A549 (cell line): ENCODE measurements at regions not wholly inside any gene's neighbourhood (a gene's known extent, or its start where the extent isn't known, plus 50 kb on each side); places are given as distances from the start of the nearest gene placed in this dataset.

Source experiments
- ATAC-seq, 2 experiments: fragments of 200-7000 bp in 1 of 2; fragments of >200 bp in 1 of 2; cut with Nextera tagmentation in 1 of 2; cut with Tn5 transposase in 1 of 2; 3 replicates each; pipeline versions ENCODE4 v1.8.0 to v1.9.1; 2018 to 2020; ENCODE audit warnings: mild to moderate bottlenecking in 1 of 2, moderate library complexity in 1 of 2
- CTCF ChIA-PET: fragments of 300-600 bp; sonication (Branson Sonifier 250); formaldehyde crosslinking; extraction: SDS; loops from one replicate; lab custom pipeline; 2021; ENCODE audit warnings: antibody characterized with exemption, inconsistent platforms; lab: Yijun Ruan, JAX
- POLR2A ChIA-PET: fragments of 350-600 bp; formaldehyde crosslinking; extraction: SDS; loops from one replicate; lab custom pipeline; 2021; ENCODE audit warnings: antibody characterized with exemption, inconsistent platforms; lab: Yijun Ruan, JAX
- DNase-seq, 2 experiments: peaks; one replicate each; pipeline versions ENCODE4 v3.0.0 to v3.0.0-alpha.2; 2011 to 2016; ENCODE audit warnings: low read depth in 1 of 2, low spot score in 1 of 2
- FAIRE-seq: peaks from 2 replicates; lab custom pipeline; 2011; peaks lifted over from hg19 to GRCh38; lab: Jason Lieb, UNC
- H3K27ac ChIP-seq, 2 experiments: fragments of >200 bp; sonication (Bioruptor Twin); formaldehyde crosslinking; 3 replicates each; pipeline ENCODE4 v1.5.1; 2016 to 2017
- H3K4me1 ChIP-seq: fragments of >200 bp; sonication (Bioruptor Twin); formaldehyde crosslinking; 3 replicates; pipeline ENCODE4 v1.6.1; 2016
- H3K4me2 ChIP-seq: fragments of >200 bp; sonication (Bioruptor Twin); formaldehyde crosslinking; 3 replicates; pipeline ENCODE4 v1.6.1; 2016
- H3K4me3 ChIP-seq: fragments of >200 bp; sonication (Bioruptor Twin); formaldehyde crosslinking; 3 replicates; pipeline ENCODE4 v1.5.1; 2016
- H3K9me3 ChIP-seq: fragments of >200 bp; sonication (Bioruptor Twin); formaldehyde crosslinking; 3 replicates; pipeline ENCODE4 v1.6.1; 2016
- BHLHE40 ChIP-seq: IDR thresholded peaks from 2 replicates; pipeline ENCODE4 v1.6.1; 2012; ENCODE audit warnings: low read depth, low read length, inconsistent platforms
- CBX8 ChIP-seq: fragments of 200-600 bp; sonication (generic); IDR thresholded peaks from 2 replicates; pipeline ENCODE4 v1.6.1; 2016
- CEBPB ChIP-seq, 2 experiments: fragments of >200 bp in 1 of 2; sonication (Bioruptor Twin) in 1 of 2; formaldehyde crosslinking in 1 of 2; IDR thresholded peaks; 2 replicates each; pipeline ENCODE4 v1.6.1; 2012 to 2016
- CHD4 ChIP-seq: fragments of 200-600 bp; sonication (generic); IDR thresholded peaks from 2 replicates; pipeline ENCODE4 v1.6.1; 2016; ENCODE audit warnings: antibody characterized with exemption, mild to moderate bottlenecking, borderline replicate concordance
- EP300 ChIP-seq, 2 experiments: fragments of >200 bp; sonication (Bioruptor Twin); formaldehyde crosslinking; IDR thresholded peaks; 2 replicates in 1 of 2; 3 replicates in 1 of 2; pipeline ENCODE4 v1.6.1; 2016 to 2017
- FOSB ChIP-seq: fragments of 250-450 bp; sonication (Bioruptor Pico); IDR thresholded peaks from 2 replicates; pipeline ENCODE4 v1.5.0; 2020; ENCODE audit warnings: mild to moderate bottlenecking, moderate library complexity
- HDAC2 ChIP-seq: fragments of 200-600 bp; sonication (generic); IDR thresholded peaks from 2 replicates; pipeline ENCODE4 v1.6.1; 2016
- HEYL ChIP-seq: fragments of 250-450 bp; sonication (Bioruptor Pico); IDR thresholded peaks from 2 replicates; pipeline ENCODE4 v1.8.0; 2021; ENCODE audit warnings: mild to moderate bottlenecking, moderate library complexity
- HOXA7 ChIP-seq: fragments of 250-450 bp; sonication (Bioruptor Pico); IDR thresholded peaks from 2 replicates; pipeline ENCODE4 v1.5.0; 2020; ENCODE audit warnings: mild to moderate bottlenecking, moderate library complexity
- HOXB13 ChIP-seq: fragments of 250-450 bp; sonication (Bioruptor Pico); IDR thresholded peaks from 2 replicates; pipeline ENCODE4 v1.5.0; 2020; ENCODE audit warnings: low read depth, mild to moderate bottlenecking, moderate library complexity
- HOXB5 ChIP-seq: fragments of 250-450 bp; sonication (Bioruptor Pico); IDR thresholded peaks from 2 replicates; pipeline ENCODE4 v1.5.0; 2020; ENCODE audit warnings: mild to moderate bottlenecking, moderate library complexity
- MAZ ChIP-seq: fragments of 150-350 bp; IDR thresholded peaks from 2 replicates; pipeline ENCODE4 v1.6.1; 2014; ENCODE audit warnings: antibody characterized with exemption, low read depth, low read length, borderline replicate concordance
- NFE2L2 ChIP-seq: fragments of 150-350 bp; conservative IDR thresholded peaks from 2 replicates; pipeline ENCODE4 v1.6.1; 2014; ENCODE audit warnings: low read length
- NPAS2 ChIP-seq: fragments of 250-450 bp; sonication (Bioruptor Pico); IDR thresholded peaks from 2 replicates; pipeline ENCODE4 v1.8.0; 2022; ENCODE audit warnings: mild to moderate bottlenecking, moderate library complexity, borderline replicate concordance
- POLR2AphosphoS2 ChIP-seq: conservative IDR thresholded peaks from 2 replicates; pipeline ENCODE4 v1.6.1; 2012; ENCODE audit warnings: low read length, improper control_type of control experiment, inconsistent platforms
- RARB ChIP-seq: fragments of 250-450 bp; sonication (Bioruptor Pico); IDR thresholded peaks from 2 replicates; pipeline ENCODE4 v1.8.0; 2021; ENCODE audit warnings: mild to moderate bottlenecking, moderate library complexity
- RNF2 ChIP-seq: fragments of 200-600 bp; sonication (generic); IDR thresholded peaks from 2 replicates; pipeline ENCODE4 v1.6.1; 2016; ENCODE audit warnings: low read depth, mild to moderate bottlenecking, antibody characterized with exemption, moderate library complexity, borderline replicate concordance
- SMC3 ChIP-seq: fragments of >200 bp; sonication (Bioruptor Twin); formaldehyde crosslinking; IDR thresholded peaks from 3 replicates; pipeline ENCODE4 v1.6.1; 2018; ENCODE audit warnings: inconsistent platforms
- ZC3H11A ChIP-seq: fragments of 450-650 bp; IDR thresholded peaks from 2 replicates; pipeline ENCODE4 v1.6.1; 2014; ENCODE audit warnings: antibody characterized with exemption, mild to moderate bottlenecking
- WGBS: methylation state at CpG from one replicate; pipeline ENCODE4 v1.1.6; 2017; ENCODE audit errors: missing lambda C conversion rate; 5-methylcytosine and 5-hydroxymethylcytosine counted together
- TF ChIP-seq, protein P1 (sequence below): IDR thresholded peaks from 2 replicates; pipeline ENCODE4 v1.6.1; 2012
- TF ChIP-seq, protein P2 (sequence below): IDR thresholded peaks from 2 replicates; pipeline ENCODE4 v1.6.1; 2012
- TF ChIP-seq, protein P3 (sequence below): fragments of 450-650 bp; IDR thresholded peaks from 2 replicates; pipeline ENCODE4 v1.6.1; 2014; ENCODE audit warnings: antibody characterized with exemption
- TF ChIP-seq, protein P4 (sequence below): fragments of 250-450 bp; sonication (Bioruptor Pico); IDR thresholded peaks from 2 replicates; pipeline ENCODE4 v1.5.0; 2020; ENCODE audit warnings: low read depth, mild to moderate bottlenecking, moderate library complexity
- TF ChIP-seq, protein P5 (sequence below): fragments of >200 bp; sonication (Bioruptor Twin); formaldehyde crosslinking; IDR thresholded peaks from 3 replicates; pipeline ENCODE4 v1.5.1; 2016
- TF ChIP-seq, protein P6 (sequence below): fragments of >200 bp; sonication (Bioruptor Twin); formaldehyde crosslinking; IDR thresholded peaks from 3 replicates; pipeline ENCODE4 v1.6.1; 2016

DNA sequence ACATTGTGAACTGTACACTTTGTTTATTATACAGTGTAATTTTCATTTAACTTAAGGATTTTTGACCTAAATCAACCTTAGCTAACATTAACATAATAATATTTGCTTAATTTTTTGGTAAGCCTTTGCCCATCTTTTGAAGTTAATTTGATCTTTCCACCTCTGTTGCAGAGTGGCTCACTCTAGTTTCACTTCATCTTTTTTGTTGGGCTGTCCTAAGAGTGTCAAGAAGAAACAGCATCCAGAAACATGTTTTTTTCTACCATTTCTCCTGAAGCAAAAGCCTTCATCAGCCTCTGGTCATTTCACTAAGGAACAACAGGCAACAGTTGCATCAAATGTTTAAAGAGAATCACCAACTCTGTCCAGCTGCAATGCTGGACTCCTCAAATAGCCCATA lies 824.7 kb downstream of the REEP3 start:
- ChIA-PET CTCF (no interaction called here), POLR2A (no interaction called here)
- ATAC-seq: no peak

DNA sequence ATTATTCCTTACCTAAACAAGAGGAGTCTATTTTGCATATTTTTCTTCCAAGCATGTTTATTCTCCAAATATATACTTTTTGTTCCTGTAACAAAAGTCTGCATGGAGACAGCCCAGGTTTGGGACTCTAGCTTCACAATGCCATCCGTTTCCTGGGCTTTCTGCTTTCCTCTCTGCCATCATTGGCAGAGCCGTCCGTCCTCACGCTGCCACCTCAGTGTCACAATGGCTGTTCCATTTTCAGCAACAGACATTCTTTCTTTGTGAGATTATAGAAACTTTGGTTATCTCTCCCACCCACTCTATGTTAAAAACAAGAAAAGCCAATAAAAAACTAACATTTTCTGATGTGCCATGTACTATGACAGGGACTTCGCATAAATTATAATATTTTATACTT lies 825.2 kb downstream of the REEP3 start:
- H3K4me2 ChIP-seq: no peak overlapping the region
- H3K27ac ChIP-seq: no peak overlapping the region
- FAIRE-seq (no peak), DNase-seq (no peak), ATAC-seq (no peak)
- no peak for TF ChIP-seq CEBPB (IDR thresholded peaks at IDR 0.05)
- TF ChIP-seq RNF2: no peak
- no peak for TF ChIP-seq EP300 (IDR thresholded peaks at IDR 0.05)
- no peak for TF ChIP-seq ZC3H11A
- TF ChIP-seq, protein P1, sequence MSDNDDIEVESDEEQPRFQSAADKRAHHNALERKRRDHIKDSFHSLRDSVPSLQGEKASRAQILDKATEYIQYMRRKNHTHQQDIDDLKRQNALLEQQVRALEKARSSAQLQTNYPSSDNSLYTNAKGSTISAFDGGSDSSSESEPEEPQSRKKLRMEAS: no peak
- TF ChIP-seq, protein P2, sequence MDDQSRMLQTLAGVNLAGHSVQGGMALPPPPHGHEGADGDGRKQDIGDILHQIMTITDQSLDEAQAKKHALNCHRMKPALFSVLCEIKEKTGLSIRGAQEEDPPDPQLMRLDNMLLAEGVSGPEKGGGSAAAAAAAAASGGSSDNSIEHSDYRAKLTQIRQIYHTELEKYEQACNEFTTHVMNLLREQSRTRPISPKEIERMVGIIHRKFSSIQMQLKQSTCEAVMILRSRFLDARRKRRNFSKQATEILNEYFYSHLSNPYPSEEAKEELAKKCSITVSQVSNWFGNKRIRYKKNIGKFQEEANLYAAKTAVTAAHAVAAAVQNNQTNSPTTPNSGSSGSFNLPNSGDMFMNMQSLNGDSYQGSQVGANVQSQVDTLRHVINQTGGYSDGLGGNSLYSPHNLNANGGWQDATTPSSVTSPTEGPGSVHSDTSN: no peak
- TF ChIP-seq CBX8: no peak
- ChIA-PET POLR2A (no interaction called here), CTCF (no interaction called here)
- no peaks in the 10 kb centered on the region for H3K9me3 ChIP-seq
- no peaks in the 10 kb centered on the region for H3K4me1 ChIP-seq
- no peak overlapping the region for H3K4me3 ChIP-seq
- WGBS: 60% methylated on average over 5 of the region's 5 CpGs

More for the DNA sequence above, 824.7 kb downstream of the REEP3 start:
- no peak for DNase-seq
- H3K4me1 ChIP-seq: no peaks in the 10 kb centered on the region
- no peaks in the 10 kb centered on the region for H3K9me3 ChIP-seq
- TF ChIP-seq, protein P3, sequence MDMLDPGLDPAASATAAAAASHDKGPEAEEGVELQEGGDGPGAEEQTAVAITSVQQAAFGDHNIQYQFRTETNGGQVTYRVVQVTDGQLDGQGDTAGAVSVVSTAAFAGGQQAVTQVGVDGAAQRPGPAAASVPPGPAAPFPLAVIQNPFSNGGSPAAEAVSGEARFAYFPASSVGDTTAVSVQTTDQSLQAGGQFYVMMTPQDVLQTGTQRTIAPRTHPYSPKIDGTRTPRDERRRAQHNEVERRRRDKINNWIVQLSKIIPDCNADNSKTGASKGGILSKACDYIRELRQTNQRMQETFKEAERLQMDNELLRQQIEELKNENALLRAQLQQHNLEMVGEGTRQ: no peak
- TF ChIP-seq POLR2AphosphoS2 (no peak), MAZ (no peak), ZC3H11A (no peak), HOXB13 (no peak), NPAS2 (CRISPR knock-in tag) (no peak), RNF2 (no peak)
- TF ChIP-seq, all 56 proteins: peak for 0
- FAIRE-seq: no peak
- Histone ChIP-seq H3K4me2 (no peak overlapping the region), H3K27ac (no peak overlapping the region), H3K4me3 (no peak overlapping the region)

DNA sequence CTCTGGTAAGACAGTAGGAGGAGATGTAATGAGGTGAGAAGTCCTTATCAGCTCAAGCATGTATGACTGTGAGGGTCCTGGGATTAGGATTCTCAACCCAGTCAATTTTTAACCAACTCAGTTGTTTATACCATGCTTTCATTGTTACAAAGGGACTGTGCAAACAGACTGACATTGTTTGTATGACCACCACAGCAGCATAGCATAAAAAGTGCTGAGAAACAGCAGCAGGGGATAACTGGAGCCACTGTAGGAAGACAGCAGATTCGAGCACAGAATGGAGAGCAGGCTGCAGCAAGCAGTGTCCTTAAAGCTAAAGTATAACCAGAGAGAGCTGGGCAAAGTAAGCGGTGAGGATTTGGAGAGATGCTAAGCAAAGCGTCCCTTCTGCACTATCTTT lies 829.5 kb downstream of the REEP3 start:
- no peak overlapping the region for H3K4me3 ChIP-seq
- POLR2A ChIA-PET: no interaction called here
- CTCF ChIA-PET: no interaction called here
- H3K4me2 ChIP-seq: no peak overlapping the region
- H3K27ac ChIP-seq: no peak overlapping the region
- ATAC-seq (no peak), DNase-seq (no peak), FAIRE-seq (no peak)
- 21% methylated on average over 3 of the region's 3 CpGs for WGBS
- no peaks in the 10 kb centered on the region for H3K4me1 ChIP-seq
- TF ChIP-seq HOXB5 (CRISPR knock-in tag): no peak
- TF ChIP-seq, protein P4, sequence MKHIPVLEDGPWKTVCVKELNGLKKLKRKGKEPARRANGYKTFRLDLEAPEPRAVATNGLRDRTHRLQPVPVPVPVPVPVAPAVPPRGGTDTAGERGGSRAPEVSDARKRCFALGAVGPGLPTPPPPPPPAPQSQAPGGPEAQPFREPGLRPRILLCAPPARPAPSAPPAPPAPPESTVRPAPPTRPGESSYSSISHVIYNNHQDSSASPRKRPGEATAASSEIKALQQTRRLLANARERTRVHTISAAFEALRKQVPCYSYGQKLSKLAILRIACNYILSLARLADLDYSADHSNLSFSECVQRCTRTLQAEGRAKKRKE (CRISPR knock-in tag): no peak
- TF ChIP-seq MAZ: no peak
- TF ChIP-seq HDAC2: no peak
- H3K9me3 ChIP-seq: no peaks in the 10 kb centered on the region

DNA sequence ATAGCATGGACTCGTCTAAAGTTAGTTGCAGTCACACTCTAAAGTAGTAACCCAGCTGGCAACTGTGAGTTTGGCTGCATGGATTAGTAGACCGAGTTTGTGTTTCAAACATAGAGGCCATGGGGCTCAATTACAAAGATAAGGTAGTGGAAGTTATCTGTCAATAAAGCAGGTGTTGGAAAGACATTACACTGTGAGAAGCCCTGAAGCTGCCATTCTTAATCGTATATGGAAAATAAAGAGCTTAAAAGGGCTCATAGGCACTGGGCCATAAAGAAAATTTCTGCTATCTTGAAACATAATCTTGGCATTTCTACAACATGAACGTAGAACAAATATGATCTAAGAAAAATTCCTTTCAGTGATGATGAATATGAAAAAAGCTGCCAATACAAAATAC lies 837.7 kb downstream of the REEP3 start:
- ChIA-PET CTCF (no interaction called here), POLR2A (no interaction called here)
- FAIRE-seq (no peak), ATAC-seq (no peak), DNase-seq (no peak)
- Histone ChIP-seq H3K4me1 (no peaks in the 10 kb centered on the region), H3K4me2 (no peak overlapping the region), H3K27ac (no peak overlapping the region), H3K9me3 (no peaks in the 10 kb centered on the region), H3K4me3 (no peak overlapping the region)
- 2% methylated on average over 4 of the region's 4 CpGs for WGBS
- TF ChIP-seq, protein P5, sequence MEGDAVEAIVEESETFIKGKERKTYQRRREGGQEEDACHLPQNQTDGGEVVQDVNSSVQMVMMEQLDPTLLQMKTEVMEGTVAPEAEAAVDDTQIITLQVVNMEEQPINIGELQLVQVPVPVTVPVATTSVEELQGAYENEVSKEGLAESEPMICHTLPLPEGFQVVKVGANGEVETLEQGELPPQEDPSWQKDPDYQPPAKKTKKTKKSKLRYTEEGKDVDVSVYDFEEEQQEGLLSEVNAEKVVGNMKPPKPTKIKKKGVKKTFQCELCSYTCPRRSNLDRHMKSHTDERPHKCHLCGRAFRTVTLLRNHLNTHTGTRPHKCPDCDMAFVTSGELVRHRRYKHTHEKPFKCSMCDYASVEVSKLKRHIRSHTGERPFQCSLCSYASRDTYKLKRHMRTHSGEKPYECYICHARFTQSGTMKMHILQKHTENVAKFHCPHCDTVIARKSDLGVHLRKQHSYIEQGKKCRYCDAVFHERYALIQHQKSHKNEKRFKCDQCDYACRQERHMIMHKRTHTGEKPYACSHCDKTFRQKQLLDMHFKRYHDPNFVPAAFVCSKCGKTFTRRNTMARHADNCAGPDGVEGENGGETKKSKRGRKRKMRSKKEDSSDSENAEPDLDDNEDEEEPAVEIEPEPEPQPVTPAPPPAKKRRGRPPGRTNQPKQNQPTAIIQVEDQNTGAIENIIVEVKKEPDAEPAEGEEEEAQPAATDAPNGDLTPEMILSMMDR: no peak
- TF ChIP-seq EP300 (IDR thresholded peaks at IDR 0.05) (no peak), HEYL (CRISPR knock-in tag) (no peak), NFE2L2 (no peak), RARB (CRISPR knock-in tag) (no peak), BHLHE40 (no peak), CEBPB (IDR thresholded peaks at IDR 0.05) (no peak), HOXB13 (no peak), FOSB (CRISPR knock-in tag) (no peak), SMC3 (no peak), HOXA7 (CRISPR knock-in tag) (no peak), CHD4 (no peak)
- TF ChIP-seq, protein P6, sequence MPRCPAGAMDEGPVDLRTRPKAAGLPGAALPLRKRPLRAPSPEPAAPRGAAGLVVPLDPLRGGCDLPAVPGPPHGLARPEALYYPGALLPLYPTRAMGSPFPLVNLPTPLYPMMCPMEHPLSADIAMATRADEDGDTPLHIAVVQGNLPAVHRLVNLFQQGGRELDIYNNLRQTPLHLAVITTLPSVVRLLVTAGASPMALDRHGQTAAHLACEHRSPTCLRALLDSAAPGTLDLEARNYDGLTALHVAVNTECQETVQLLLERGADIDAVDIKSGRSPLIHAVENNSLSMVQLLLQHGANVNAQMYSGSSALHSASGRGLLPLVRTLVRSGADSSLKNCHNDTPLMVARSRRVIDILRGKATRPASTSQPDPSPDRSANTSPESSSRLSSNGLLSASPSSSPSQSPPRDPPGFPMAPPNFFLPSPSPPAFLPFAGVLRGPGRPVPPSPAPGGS: no peak
- TF ChIP-seq, protein P4 (CRISPR knock-in tag): no peak
